ENCODE measurements at regions not wholly inside any gene's neighbourhood (a gene's known extent, or its start where the extent isn't known, plus 50 kb on each side); places are given as distances from the start of the nearest gene placed in this dataset.

GRCh38 chr11:11021563-11021962 lies 163.7 kb upstream of the ZBED5 start:
- TF ChIP-seq CTCF (IDR thresholded peaks at IDR 0.05) (no peak), EZH2 (IDR thresholded peaks at IDR 0.05) (no peak)
